LNCaP clone FGC (cell line): ENCODE measurements at regions not wholly inside any gene's neighbourhood (a gene's known extent, or its start where the extent isn't known, plus 50 kb on each side); places are given as distances from the start of the nearest gene placed in this dataset.

Source experiments
- DNase-seq: peaks from one replicate; pipeline ENCODE4 v3.0.0-alpha.2; 2011; ENCODE audit warnings: low read depth
- H3K4me3 ChIP-seq: 2 replicates; pipeline ENCODE4 v1.5.1; 2011; ENCODE audit warnings: mild to moderate bottlenecking, low read depth, low read length, control low read depth
- TF ChIP-seq, protein P1 (sequence below): IDR thresholded peaks from 2 replicates; pipeline ENCODE4 v1.5.1; 2012; ENCODE audit warnings: mild to moderate bottlenecking; ENCODE audit not compliant: control insufficient read depth, insufficient read depth; ENCODE audit errors: extremely low read depth

DNA sequence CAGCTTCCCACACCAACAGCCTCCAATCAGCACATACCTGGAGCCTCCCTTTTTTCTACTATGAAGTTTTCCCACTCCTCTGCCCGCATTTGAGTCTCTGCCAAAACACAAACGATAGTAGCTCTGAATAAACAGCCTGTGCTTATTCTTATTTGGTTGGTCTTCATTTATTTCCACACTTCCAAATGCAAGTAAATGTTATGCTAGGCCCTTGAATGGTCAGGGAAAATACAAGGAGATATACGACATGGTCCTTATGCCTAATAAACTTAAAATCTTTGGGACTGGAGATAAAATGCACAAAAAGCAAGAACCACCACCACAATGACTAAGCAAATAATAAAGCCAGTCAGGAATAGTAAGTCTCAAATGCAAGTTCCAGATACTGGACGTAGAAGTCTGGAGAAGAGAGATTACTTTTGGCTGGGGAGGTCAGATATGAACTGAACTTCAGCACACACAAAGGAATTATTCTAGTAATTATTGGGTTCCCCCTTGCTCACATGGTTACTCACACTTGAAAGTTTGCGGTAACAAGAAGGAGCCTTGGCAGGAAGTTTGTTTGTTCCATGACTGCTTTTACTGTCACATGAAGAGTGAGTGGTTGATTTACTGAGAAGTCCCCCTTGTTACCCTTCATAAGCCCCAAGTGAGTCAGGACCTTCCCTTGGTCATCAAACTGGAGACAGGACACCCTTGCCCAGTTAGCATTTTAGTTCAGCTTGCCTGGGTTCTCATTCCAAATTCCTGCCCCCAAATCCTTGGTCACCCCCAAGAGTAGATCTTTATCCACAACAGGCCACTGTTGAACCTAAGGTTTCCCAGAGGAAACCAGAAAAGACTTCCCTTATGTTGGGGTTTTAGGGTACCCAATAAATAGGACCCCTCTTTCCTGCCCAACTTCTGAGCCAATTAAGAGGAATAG, 511.2 kb upstream of the JARID2 start:
- TF ChIP-seq, protein P1, sequence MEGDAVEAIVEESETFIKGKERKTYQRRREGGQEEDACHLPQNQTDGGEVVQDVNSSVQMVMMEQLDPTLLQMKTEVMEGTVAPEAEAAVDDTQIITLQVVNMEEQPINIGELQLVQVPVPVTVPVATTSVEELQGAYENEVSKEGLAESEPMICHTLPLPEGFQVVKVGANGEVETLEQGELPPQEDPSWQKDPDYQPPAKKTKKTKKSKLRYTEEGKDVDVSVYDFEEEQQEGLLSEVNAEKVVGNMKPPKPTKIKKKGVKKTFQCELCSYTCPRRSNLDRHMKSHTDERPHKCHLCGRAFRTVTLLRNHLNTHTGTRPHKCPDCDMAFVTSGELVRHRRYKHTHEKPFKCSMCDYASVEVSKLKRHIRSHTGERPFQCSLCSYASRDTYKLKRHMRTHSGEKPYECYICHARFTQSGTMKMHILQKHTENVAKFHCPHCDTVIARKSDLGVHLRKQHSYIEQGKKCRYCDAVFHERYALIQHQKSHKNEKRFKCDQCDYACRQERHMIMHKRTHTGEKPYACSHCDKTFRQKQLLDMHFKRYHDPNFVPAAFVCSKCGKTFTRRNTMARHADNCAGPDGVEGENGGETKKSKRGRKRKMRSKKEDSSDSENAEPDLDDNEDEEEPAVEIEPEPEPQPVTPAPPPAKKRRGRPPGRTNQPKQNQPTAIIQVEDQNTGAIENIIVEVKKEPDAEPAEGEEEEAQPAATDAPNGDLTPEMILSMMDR = no peak
- H3K4me3 ChIP-seq = no peak overlapping the region
- DNase-seq = no peak

DNA sequence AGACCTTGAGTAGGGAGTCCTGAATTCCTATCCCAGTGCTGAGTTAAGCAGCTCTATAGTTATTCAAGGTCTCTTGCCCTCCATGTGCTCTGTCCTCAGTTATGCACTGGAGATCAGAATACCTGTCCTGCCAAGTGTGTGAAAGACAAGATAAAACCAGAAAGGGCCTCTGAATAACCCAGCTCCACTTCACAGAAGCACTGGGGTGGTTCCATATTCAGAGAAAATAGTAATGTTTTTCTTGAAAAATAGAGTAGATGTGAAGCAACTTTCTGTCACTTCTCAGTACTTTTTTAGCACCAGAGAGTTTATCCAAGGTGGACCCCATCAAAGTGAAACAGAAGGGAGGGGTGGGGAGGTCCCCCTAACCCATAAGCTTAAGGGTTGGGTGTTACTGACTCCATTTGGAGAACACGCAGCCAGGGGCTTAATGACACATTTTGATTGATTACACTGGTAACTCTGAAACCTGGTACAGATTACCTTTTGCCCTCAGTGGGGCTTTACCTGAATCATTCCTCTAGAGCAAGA, 509.8 kb upstream of the JARID2 start:
- no peak overlapping the region for H3K4me3 ChIP-seq
- DNase-seq = no peak
- TF ChIP-seq, protein P1 = no peak

DNA sequence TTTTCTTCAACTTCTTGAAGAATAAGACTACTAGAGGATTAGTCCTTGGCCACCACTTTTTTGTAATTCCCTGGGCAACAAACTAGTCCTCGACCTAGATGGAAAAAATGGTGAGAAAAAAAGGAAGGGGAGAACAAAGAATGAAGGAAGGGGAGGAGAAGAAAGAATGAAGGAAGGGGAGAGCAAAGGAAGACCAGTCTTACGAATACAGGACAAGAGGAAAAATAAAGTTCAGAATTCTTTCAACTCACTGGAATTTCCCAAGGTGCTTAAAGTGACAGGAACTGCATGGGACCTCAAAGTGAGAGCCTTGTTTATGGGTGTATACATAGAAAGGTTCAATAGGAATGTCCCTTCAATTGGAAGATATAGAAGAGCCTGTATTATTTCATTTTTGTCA, 509.3 kb upstream of the JARID2 start:
- TF ChIP-seq, protein P1 = no peak
- H3K4me3 ChIP-seq = no peak overlapping the region
- DNase-seq = no peak

DNA sequence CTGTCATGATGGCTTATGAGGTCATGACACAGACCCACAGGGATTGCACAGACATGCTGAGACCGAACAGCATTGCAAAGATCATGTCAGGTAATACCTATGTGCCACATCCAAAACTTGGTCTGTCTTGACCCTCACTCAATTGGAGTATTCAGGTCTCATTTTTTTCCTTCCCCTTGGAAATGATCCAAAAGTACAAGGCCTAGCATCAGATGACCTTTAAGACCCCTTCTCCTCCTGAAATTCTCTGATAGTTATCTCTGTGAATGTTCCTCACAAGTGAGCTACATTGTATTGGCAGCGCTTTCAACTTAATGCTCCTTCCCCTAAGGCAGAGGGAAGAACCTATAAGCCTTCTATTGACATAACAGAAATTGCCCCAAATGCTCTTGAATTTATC, 507.4 kb upstream of the JARID2 start:
- TF ChIP-seq, protein P1 = no peak
- no peak overlapping the region for H3K4me3 ChIP-seq
- DNase-seq = no peak

DNA sequence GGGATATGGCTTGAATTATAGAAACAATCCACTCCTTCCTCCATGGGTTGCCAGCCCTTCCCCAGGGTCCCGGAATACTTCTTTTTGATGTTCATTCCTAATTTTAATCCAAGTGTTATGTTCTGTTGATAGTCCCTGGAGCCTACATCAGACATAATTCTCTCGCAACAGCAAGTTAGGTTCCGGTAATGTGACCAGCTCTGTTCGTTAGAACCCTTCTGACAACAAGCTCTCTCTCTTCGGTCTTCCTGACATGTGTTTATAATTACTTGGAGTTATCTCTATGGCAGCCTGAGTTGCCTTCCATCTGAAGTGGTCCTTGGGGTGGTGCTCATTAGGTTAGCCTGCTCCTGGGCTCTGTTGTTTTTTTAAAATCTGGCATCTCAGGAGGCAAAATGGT, 506.9 kb upstream of the JARID2 start:
- TF ChIP-seq, protein P1 = no peak
- DNase-seq = no peak
- H3K4me3 ChIP-seq = no peak overlapping the region

DNA sequence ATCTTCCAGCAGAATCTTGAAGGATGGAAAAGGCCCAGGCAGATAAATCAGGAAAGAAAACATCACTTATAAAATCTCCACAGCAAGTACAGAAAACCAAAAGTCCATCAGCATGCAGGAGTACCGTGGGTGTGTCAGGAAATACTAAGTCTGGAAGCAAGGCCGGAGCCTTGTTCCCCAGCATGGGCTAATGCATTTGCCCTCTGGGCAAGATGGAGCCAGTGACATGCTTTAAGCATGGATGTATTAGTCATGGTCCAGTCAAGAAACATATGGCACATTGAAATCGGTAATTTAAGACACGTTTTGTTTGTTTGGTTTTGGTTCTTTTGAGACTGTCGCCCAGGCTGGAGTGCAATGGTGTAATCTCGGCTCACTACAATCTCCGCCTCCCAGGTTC, 506.0 kb upstream of the JARID2 start:
- DNase-seq = no peak
- TF ChIP-seq, protein P1 = no peak
- no peak overlapping the region for H3K4me3 ChIP-seq

DNA sequence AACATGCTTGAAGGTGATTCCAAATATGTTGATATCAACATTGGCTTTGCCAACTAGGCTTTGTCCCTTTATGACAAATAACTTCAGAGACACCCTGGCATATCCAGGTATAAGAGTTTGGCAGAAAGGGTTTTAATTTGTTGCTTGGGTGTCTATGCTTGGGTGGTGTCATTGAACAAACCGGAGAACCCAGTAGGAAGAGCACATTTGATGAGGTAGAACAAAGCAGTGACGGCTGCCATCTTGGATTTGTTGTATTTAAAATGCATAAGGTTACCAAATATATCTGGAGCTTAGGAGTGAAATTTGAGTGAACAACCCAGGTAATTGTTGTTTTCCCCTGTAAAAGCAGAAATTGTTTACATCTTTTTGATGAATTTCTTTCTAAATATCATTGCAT, 503.7 kb upstream of the JARID2 start:
- no peak for DNase-seq
- TF ChIP-seq, protein P1 = no peak
- no peak overlapping the region for H3K4me3 ChIP-seq
